Coronary artery (tissue), 2 donors: ENCODE measurements at regions not wholly inside any gene's neighbourhood (a gene's known extent, or its start where the extent isn't known, plus 50 kb on each side); places are given as distances from the start of the nearest gene placed in this dataset.

Source experiments
- DNase-seq: peaks from one replicate; pipeline ENCODE4 v3.0.0-alpha.2; 2017; ENCODE audit warnings: low spot score
- H3K27ac ChIP-seq, 2 donors: fragments of 200-600 bp; sonication (generic); one replicate each; pipeline ENCODE4 v1.5.1; 2016 to 2019
- H3K4me3 ChIP-seq: fragments of 200-600 bp; sonication (generic); 2 replicates; pipeline ENCODE4 v1.5.1; 2016; ENCODE audit warnings: mild to moderate bottlenecking, moderate library complexity
- TF ChIP-seq, protein P1 (sequence below): fragments of 200-600 bp; sonication (generic); IDR thresholded peaks from one replicate; pipeline ENCODE4 v1.5.1; 2019; ENCODE audit warnings: antibody characterized with exemption

DNA sequence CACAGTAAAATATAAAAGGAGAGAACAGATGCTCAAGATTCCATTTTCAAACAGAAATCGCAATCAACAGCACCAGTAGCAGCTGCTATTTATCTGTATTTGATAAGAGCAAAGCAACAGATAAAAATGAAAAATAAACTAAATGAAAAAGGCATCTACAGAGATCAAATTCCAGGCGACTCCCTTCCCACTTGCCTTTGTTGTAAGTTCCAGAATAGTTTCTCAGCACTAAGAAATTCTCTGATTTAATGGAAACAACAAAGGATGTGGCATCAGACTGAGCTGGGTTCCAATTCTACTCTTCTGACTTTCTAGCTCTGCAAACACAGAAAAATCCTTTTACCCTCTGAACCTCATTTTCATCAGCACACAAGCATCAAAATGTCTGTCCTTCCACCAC lies 110.8 kb upstream of the MME start:
- TF ChIP-seq, protein P1, sequence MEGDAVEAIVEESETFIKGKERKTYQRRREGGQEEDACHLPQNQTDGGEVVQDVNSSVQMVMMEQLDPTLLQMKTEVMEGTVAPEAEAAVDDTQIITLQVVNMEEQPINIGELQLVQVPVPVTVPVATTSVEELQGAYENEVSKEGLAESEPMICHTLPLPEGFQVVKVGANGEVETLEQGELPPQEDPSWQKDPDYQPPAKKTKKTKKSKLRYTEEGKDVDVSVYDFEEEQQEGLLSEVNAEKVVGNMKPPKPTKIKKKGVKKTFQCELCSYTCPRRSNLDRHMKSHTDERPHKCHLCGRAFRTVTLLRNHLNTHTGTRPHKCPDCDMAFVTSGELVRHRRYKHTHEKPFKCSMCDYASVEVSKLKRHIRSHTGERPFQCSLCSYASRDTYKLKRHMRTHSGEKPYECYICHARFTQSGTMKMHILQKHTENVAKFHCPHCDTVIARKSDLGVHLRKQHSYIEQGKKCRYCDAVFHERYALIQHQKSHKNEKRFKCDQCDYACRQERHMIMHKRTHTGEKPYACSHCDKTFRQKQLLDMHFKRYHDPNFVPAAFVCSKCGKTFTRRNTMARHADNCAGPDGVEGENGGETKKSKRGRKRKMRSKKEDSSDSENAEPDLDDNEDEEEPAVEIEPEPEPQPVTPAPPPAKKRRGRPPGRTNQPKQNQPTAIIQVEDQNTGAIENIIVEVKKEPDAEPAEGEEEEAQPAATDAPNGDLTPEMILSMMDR, result no peak
- Histone ChIP-seq H3K4me3 (no peak overlapping the region), H3K27ac (no peak overlapping the region)
- no peak for DNase-seq

DNA sequence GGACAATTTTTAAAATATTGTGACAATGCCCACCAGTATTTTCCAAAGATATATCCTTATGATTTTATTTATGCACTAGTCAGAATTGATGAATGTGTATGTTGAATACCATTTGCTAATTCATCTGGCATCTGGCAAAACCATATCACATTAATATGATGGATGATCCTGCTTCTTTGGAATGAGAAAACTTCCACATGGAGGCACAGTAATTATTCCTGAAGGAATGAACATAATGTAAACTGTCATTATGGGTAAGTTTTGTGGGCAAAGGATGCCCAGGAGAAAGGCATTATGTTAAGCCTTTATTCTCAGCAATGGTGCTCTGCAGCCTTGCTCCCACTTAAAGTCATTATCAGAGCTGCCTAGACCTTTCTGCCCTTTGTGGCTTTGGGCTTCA lies 113.0 kb upstream of the MME start:
- H3K27ac ChIP-seq, result no peak overlapping the region
- TF ChIP-seq, protein P1, result no peak
- DNase-seq, result no peak
- no peak overlapping the region for H3K4me3 ChIP-seq

DNA sequence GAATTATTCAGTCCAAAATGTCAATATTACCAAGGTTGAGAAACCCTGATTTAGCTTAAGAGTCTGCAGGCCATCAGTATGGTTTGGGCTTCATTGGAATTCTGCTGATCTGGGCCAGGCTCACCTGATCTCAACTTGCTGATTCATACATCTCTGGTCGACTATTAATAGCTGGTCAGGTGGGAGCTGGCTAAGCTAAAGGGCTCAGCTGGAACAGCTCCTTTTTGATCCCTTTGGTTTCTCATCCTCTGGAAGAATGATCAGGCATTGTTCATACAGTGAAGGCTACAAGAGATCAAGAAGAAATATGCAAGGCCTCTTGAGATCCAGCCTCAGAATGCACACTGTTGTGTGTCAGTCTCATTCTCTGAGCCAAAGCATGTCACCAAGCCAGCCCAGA lies 123.3 kb upstream of the MME start:
- TF ChIP-seq, protein P1, result no peak
- no peak for DNase-seq
- Histone ChIP-seq H3K4me3 (no peak overlapping the region), H3K27ac (no peak overlapping the region)

DNA sequence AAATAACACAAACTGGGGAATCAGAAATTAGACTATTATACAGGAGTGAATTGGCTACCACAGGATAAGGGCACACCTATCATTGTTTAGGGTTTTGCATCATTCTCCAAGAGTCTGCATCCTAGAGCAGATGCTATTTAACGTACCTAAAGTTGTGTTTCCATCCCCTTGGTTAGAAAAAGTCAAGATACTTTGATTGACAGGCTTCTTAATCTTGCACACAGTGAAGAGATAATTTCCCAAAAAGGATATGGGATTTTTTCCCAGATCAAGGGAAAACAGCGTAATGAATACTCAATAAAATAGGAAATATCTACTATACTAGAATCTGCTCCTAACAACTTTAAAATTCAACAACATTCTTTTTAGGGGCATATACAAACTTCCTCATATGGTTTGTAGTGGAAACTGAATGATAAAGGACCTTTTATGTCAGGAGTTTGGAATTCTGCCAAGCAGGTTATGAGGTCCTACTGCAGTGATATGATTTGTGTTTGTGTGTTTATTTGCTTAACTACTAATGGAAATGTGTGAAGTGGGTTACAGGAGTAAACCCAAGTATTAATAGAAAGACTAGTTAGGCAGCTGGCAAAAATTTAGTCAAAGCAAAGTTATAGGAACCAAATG lies 124.1 kb upstream of the MME start:
- Histone ChIP-seq H3K4me3 (no peak overlapping the region), H3K27ac (no peak overlapping the region)
- no peak for DNase-seq
- TF ChIP-seq, protein P1, result no peak

DNA sequence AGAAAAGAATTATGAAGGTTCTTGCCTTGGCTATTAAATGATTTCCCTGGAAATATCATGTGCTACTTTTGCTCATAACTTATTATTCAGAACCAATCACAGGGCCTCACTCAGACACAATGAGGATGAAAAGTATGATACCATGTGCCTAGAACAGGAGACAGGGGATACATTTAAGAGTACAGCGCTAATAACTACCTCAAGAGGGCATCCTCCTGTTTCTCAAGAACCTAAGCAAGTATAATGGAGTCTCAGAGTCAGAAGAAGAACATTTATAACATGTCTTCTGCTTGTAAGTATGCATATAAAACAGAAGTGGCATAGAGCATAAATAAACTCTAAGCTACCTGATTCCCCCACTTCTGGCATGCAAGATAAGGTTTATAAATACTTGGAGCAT lies 125.4 kb upstream of the MME start:
- TF ChIP-seq, protein P1, result no peak
- Histone ChIP-seq H3K27ac (no peak overlapping the region), H3K4me3 (no peak overlapping the region)
- DNase-seq, result no peak

DNA sequence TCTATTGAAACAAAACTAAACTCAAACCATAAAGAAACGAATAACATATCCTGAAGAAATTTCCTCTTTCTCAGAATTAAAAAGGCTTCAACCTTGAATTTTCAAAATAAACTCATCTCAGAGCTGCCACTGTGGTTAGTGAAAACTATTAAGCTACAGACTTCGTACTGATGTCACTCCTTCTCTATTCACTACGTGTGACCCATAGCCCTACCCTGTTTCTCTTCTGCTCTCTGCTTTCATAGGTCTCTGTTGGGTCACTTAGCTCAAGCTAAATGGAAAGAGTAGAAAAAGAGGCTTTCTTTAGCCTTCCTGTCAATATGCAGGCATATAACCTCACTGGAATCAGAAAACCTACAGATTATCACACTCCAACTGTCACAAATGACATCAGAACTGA lies 126.6 kb upstream of the MME start:
- TF ChIP-seq, protein P1, result no peak
- no peak for DNase-seq
- Histone ChIP-seq H3K27ac (no peak overlapping the region), H3K4me3 (no peak overlapping the region)

DNA sequence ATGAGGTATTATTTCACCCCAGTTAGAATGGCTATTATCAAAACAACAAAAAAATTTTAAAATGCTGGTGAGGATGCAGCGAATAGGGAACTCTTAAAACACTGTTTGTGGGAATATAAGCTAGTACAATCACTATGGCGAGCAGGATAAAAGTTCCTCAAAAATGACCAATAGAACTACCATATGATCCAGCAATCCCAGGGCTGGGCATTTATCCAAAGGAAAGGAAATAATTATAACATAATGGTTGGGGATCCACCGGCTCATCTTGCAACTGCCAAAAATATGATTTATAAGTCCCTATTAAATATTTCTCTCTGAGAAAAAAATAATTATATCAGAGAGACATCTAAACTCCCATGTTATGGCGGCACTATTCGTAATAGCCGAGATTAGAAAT lies 127.6 kb upstream of the MME start:
- H3K4me3 ChIP-seq, result no peak overlapping the region
- H3K27ac ChIP-seq, result no peak overlapping the region
- TF ChIP-seq, protein P1, result no peak
- no peak for DNase-seq
